GM23338 (cell line): ENCODE measurements at regions not wholly inside any gene's neighbourhood (a gene's known extent, or its start where the extent isn't known, plus 50 kb on each side); places are given as distances from the start of the nearest gene placed in this dataset.

ENCODE experiments used
- CTCF ChIP-seq, 2 experiments: fragments of 200-600 bp in 1 of 2; sonication (generic) in 1 of 2; conservative IDR thresholded peaks; 2 replicates each; pipeline versions ENCODE4 v1.5.1 to v1.6.1; 2016 to 2017; ENCODE audit warnings: antibody characterized with exemption in 2 of 2, low read depth in 2 of 2, mild to moderate bottlenecking in 2 of 2, moderate library complexity in 1 of 2
- EZH2 ChIP-seq: fragments of 200-600 bp; sonication (generic); IDR thresholded peaks from one replicate; pipeline ENCODE4 v1.8.0; 2017; ENCODE audit warnings: antibody characterized with exemption, mild to moderate bottlenecking, low read depth; ENCODE audit not compliant: unreplicated experiment
- JUNB ChIP-seq: IDR thresholded peaks from one replicate; pipeline ENCODE4 v1.6.1; 2016; ENCODE audit warnings: antibody characterized with exemption; ENCODE audit not compliant: unreplicated experiment
- POLR2AphosphoS5 ChIP-seq: IDR thresholded peaks from 2 replicates; pipeline ENCODE4 v1.6.1; 2016; ENCODE audit warnings: antibody characterized with exemption, low read depth
- STAT1 ChIP-seq: IDR thresholded peaks from one replicate; pipeline ENCODE4 v1.6.1; 2016; ENCODE audit warnings: antibody characterized with exemption; ENCODE audit not compliant: unreplicated experiment

DNA sequence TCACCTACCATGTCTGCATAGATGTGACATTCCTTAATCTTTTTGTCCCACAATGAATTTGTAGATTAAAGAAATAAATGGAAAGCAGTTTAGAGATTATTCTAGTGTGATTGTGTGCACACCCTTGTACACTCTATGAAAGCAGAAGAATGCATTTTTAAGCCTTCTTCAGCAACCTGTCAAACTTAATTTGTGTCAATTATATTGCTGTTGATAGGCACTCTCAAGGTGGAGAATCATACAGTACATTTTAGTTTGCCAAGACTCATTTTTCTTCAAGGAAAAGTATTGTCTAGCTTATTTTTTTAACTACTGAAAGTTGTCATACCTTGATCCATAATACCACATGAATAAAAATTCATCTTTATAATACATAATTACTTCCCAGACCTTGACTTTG, 1898.9 kb downstream of the OLFM4 start:
- TF ChIP-seq CTCF (conservative IDR thresholded peaks at IDR 0.05; ENCODE audit: low read depth in 2 of 2) (no peak), EZH2 (no peak), POLR2AphosphoS5 (no peak), JUNB (no peak), STAT1 (no peak)
